HG02610 (cell line): ENCODE measurements at regions not wholly inside any gene's neighbourhood (a gene's known extent, or its start where the extent isn't known, plus 50 kb on each side); places are given as distances from the start of the nearest gene placed in this dataset.
A peak's percentile ranks its signal among the peaks of the same experiment; 100 is the strongest.
"Not testable (repeated sequence)": the region's sequence is repeated elsewhere in the genome, so short reads cannot be mapped to it uniquely, and the experiment has no call there.

Experiments
- ATAC-seq: cut with Tn5 transposase; IDR thresholded peaks from one replicate; pipeline ENCODE4 v1.9.1; 2021; ENCODE audit warnings: mild to moderate bottlenecking, moderate library complexity; ENCODE audit not compliant: unreplicated experiment

DNA sequence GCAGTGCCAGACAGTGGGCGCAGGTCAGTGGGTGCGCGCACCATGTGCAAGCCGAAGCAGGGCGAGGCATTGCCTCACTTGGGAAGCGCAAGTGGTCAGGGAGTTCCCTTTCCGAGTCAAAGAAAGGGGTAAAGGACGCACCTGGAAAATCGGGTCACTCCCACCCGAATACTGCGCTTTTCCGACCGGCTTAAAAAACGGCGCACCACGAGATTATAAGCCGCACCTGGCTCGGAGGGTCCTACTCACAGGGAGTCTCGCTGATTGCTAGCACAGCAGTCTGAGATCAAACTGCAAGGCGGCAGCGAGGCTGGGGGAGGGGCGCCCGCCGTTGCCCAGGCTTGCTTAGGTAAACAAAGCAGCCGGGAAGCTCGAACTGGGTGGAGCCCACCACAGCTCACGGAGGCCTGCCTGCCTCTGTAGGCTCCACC is 77.9 kb downstream of the NR4A2 start:
- ATAC-seq, result not testable (repeated sequence)

DNA sequence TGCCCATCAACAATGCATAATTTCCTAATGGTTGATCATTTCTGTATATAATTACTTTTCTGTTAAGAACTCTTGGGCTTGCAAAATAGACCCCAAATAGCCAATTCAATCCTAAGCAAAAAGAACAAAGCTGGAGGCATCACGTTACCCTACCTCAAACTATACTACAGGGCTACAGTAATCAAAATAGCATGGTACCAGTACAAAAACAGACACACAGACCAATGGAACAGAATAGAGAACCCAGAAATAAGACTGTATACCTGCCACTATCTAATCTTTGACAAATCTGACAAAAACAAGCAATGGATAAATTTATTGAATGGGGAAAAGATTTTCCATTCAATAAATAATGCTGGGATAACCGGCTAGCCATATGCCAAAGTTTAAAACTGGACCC is 78.8 kb downstream of the NR4A2 start:
- ATAC-seq, result no peak

DNA sequence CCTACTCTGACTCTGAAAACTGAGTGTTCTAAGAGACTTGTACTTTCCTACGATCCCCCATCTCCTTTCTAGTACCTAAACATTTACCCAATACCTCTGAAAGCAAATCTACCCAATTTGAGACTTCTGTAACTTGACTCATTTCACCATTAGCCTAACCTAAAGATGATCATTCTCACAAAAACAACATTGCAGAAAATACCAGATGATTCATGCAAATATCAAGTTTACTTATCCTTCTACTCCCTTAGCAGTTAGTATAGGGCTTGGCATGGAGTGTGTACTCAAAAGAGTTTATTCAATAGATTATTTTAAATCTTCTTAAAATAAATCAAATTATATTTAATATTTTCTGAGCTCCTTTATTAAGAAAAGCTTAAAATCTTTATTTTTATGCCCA is 89.6 kb downstream of the NR4A2 start:
- ATAC-seq, result no peak

DNA sequence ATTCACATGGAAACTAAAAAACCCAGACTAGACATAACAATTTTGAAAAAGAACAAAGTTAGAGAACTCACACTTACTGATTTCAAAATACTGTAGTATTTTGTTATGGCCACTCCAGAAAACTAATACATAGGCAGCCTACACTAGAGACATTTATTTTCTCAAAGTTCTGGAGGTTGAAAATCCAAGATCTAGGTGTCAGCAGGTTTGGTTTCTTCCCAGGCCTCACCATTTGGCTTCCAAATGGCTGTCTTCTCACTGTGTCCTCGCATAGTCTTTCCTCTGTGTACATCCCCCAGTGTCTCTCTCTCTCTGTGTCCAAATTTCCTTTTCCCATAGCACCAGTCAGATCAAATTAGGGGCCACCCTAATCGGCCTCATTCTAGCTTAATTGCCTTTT is 95.0 kb downstream of the NR4A2 start:
- no peak for ATAC-seq

DNA sequence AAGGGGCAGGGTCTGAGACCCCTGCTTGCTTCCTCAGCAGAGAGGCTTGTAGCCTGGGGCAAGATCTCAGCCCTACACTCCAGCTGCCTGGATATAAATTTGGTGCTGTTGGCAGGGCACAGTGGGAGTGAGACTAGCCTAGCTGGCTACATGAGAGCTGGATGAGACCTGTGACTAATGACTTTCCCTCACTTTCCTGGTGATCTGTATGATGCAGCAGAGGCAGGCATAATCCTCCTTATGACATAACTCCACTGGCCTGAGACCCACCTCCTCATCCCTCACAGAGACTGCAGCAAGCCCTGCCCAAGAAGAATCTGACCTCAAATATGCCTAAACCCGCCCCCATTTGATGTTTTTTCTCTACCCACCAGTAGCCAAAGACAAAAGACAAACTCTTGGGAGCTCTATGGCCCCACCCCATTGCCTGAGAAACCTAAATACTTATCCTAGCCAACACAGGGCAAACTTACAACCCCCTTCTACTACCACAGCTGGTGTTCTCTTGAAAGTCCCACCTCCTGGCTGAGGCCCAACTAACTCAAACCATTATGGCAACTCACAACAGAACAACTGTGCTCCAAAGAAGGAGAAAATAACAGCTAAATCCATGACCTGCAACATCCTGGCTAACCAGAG is 102.7 kb downstream of the NR4A2 start:
- ATAC-seq, result no peak

DNA sequence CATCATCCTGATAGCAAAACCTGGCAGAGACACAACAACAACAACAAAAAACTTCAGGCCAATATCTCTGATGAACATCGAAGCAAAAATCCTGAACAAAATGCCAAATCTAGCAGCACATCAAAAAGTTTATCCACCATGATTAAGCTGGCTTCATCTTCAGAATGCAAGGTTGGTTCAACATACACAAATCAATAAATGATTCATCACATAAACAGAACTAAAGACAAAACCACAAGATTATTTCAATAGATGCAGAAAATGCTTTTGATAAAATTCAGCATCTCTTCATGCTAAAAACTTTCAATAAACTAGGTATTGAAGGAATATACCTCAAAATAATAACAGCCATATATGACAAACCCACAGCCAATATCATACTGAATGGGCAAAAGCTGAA is 109.2 kb downstream of the NR4A2 start:
- ATAC-seq, result not testable (repeated sequence)

DNA sequence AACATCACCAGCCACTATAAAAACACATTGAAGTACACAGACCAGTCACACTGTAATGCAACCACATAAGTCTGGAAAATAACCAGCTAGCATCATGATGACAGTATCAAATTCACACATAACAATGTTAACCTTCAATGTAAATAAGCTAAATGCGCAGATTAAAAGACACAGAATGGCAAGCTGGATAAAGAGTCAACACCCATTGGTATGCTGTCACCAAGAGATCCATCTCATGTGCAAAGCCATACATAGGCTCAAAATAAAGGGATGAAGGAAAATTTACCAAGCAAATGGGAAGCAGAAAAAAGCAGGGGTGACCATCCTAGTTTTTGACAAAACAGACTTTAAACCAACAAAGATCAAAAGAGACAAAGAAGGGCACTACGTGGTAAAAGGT is 110.8 kb downstream of the NR4A2 start:
- ATAC-seq, result no peak

DNA sequence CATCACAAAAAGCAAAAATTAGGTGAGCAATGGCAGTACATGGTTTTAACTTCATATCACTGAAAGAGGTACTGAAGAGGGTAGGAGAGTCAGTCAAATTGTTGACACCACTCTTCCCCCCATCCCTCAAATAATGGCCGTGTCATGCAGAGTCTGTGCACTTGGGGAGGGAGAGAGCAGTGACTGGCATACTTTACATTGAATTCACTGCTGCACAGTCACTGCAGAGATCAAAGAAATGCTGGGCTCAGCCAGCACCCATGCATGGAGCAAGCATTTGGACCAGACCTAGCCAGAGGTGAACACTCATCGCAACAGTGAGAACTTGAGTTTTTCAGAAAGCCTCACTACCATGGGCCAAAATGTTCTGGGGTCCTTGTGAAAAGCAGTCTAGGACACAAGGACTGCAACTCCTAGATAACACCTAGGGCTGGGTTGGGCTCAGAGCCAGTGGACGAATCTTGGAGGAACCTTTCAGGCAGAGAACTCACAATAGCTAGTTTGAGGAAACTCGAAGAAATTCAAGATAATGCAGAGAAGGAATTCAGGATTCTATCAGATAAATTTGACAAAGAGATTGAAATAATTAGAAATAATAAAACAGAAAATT is 112.9 kb downstream of the NR4A2 start:
- no peak for ATAC-seq

DNA sequence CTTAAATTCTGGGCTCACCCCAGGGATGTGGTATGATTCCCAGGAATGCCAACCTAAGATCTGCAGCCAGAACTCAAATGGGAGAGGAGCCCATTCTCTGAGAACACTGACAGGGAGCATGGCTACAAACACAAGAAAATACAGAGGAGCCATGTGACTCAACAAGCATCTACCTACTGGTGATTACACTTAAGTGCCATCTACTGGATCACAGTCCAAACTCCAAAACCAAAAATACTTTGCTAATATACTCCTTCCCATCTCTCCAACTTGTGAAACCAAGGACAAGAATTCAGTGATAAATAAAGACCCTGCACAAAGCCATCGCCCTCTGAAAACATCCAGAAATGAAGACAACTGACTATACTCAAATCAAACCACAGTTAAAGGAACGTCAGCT is 116.9 kb downstream of the NR4A2 start:
- no peak for ATAC-seq

DNA sequence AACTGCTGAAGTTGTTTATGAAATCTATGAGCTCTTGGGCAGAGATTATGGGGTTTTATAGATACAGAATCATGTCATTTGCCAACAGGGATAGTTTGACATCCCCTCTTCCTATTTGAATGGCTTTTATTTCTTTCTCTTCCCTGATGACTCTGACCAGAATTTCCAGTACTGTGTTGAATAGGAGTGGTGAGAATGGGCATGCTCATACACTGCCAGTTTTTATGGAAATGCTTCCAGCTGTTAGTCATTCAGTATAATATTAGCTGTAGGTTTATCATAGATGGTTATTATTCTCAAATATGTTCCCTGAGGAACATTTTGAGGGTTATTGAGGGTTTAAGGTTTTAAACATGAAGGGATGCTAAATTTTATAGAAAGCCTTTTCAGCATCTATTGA is 121.2 kb downstream of the NR4A2 start:
- ATAC-seq, result no peak

DNA sequence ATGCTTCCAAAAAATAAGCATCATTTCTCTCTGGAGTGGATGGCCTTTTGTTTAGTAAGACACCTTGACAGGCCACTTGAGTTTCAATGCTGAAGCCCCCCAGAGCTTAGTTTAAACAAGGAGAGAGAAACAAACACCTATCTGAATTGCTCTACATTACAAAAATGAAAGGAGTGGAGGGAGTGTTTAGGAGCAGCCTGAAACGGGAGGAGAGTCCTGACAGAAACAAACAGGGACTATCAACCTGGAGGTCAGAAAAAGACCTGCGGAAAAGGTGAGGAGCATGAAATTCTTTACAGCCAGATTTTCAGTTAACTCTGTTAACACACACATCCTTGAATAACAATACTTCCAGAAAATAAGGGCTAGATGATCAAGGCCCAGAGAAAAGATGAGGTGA is 126.2 kb downstream of the NR4A2 start:
- ATAC-seq, result no peak

DNA sequence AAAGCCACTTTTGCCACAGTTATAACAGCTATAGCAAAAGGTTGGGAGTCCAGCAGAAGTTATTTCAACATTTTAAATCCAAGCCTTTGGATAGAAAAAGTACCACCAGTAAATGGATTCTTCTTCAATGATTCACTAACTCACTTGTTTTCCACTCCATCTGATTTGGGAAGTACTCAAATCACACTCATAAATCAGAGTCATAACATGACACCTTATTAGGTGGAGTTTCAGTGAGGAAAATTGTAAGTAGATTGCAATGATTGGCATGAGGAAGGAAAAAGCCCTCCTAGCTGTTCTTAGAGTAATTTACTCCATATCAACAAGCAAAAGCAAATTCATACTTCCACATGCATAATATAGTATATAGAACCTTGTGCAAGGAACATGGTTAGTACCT is 132.9 kb downstream of the NR4A2 start:
- no peak for ATAC-seq

DNA sequence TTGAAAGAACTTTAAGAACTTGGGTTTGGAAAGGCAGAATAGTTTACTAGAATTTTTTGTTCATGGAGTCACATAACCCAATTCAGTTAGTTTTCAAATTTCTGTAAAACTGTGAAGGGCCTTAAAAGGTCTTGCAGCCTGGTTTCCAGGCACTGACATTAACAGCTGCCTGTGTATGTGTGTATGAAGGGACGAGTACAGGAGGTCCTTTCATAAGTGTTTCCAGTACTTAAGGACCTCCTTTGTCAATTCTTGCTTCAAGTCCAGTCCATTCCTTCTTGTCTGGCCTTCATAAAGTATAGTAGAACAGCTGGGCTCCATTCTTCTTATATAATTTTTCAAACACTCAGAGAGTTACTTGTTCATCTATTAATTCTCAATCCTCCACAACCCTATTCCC is 136.5 kb downstream of the NR4A2 start:
- ATAC-seq, result no peak

DNA sequence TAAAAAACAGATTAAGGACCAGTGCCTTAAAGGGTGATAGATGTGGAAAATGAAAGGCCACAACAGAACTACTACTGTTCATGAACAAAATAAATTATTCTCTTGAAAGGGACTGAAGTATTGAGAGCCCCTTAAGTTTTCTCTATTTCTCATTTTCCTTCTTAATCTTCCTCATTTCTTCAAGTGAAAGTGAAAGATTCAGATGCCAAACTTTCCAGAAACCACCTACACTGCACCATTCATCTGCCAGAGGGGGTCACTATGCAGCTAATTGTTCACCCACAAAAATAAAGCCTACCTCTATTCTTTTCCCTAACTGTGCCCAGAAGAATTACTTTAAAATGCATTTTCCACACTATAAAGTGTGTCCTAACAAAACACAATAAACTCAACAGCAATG is 140.1 kb downstream of the NR4A2 start:
- ATAC-seq, result peak; percentile 97

DNA sequence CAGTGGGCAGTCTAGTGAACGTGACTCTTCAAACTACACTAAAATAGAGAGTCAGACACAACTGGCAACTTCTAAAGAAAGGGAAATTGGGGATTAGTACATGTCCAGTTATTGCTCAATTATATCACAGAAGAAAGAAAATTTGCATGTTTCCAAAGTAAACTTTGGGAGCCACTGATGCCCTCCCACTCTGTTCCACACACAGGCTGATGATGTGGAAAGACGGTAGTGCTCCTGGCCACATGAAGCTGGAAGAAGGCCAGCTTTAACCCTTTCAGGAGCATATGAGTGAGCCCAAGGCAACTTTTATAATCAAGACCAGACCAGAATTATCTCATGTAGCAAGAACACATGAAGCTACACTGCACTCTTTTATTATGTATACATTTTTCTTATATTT is 141.0 kb downstream of the NR4A2 start:
- ATAC-seq, result no peak

DNA sequence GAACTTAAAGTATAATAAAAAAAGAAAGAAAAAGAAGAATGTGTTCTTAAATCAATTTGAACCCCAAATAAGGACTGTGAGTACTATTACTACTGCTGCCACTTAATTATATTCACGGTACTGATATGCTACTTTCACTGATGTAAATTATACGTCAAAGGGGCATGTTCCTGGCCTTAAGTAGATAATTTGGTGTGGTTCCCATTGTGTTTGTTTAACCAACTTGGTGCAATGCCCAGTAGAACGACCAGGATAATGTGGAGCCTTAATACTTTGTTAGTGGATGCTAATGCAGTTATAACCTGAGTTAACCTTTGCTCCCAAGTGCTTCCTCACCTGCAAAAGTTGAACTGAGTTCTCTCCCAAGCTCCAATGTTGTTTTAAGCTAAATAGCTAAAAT is 142.0 kb downstream of the NR4A2 start:
- no peak for ATAC-seq

DNA sequence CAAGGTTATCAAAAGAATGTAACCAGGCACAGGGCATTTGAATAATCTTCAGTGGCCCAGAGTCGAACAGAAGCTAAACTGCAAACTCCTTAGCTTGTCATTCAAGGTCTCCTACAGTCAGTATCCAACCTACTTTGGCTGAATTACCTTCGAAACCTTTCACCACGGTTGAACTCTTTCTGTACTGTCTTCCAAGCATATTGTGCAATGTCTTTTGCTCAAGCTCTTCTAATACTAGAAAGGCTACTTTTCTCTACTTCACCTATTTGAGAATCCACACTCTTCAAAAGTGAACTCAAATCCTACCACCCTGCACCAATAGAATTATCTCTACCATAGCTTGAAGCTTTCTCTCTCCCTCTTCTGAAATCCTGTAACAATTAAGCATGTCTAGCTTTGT is 142.9 kb downstream of the NR4A2 start:
- no peak for ATAC-seq

DNA sequence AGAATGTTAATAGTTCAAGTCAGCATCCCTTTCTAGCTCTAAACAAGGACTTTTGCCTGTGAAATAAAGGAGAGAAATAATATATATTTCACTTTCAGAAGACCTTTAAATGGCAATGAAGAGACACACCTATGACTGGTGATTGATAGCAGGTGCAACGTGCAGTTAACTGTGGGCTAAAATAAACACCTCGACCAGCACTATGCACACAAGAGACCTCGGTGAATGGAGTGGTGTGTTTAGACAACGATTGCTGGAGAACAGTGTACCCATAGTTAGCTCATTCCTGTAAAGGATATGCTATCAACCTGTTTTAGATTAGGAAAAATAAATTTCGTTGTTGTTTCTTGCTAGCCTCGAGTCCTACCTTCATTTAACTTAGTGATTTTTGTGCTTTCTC is 143.4 kb downstream of the NR4A2 start:
- no peak for ATAC-seq

DNA sequence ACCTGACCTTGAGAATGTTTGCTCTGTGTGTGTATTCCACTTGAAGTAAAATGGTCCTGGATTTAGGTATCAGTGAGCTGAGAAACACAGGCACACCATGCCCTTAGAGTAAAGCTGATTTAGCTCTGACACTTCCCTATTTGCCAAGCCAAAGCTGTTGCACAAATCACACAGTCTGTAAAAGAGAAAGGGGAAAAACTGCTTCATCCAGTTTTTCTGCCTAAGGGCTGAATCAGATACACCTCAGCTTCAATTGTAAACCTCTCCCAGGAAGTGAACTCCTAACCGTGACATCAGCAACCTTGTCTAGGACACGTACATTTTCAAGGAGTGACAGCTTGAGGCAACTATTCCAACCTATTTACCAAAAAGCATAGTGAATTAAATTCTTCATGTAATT is 150.4 kb downstream of the NR4A2 start:
- no peak for ATAC-seq

DNA sequence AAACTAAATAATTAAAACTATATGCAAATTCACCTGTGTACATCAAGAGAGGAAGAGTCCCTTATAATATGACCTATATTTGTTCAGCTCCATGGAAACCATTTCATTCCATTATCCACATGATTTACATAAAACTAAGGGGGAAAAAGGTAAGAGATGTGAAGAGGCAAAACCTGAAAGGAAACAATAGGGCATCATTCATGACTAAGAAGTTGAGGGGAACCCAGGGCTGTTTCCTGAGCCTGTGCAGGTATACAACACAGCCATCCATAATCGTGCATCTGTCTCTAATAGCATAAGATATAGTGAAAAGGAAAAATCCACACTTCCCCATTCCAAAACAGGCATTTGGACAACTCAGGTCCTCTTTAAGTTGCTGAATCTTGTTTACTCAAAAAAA is 151.3 kb downstream of the NR4A2 start:
- ATAC-seq, result no peak

DNA sequence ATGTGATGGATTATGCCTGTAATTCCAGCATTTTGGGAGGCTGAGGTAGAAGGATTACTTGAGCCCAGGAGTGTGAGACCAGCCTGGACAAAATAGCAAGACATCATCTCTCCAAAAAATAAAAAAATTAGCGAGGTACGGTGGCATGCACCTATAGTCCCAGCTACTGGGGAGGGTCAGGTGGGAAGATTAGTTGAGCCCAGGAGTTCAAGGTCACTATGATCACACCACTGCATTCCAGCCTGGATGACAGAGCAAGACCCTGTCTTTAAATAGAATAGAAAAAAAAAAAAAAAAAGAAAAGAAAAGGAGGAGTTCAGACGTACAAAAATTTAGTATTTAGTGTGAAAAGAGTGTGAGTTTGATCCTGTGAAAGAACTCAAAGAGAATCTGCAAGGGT is 154.9 kb downstream of the NR4A2 start:
- no peak for ATAC-seq

DNA sequence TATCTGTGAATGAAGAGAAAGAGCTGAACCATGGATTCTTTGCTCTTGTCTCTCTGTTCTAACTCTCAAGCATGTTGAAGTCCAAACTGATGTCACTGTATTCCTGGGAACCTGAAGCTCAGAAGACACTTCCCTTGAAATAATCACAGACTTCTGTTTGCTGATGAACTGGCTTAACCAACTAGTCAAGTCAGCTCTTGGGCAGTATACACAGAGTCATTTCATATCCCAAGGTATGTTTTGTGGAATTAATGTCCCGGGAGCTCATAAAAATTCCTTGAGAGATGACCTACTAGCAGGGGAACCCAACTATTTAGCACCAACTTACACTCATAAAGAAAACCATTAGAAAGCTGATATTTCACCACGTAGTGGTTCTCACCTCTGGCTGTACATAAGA is 156.6 kb downstream of the NR4A2 start:
- no peak for ATAC-seq

DNA sequence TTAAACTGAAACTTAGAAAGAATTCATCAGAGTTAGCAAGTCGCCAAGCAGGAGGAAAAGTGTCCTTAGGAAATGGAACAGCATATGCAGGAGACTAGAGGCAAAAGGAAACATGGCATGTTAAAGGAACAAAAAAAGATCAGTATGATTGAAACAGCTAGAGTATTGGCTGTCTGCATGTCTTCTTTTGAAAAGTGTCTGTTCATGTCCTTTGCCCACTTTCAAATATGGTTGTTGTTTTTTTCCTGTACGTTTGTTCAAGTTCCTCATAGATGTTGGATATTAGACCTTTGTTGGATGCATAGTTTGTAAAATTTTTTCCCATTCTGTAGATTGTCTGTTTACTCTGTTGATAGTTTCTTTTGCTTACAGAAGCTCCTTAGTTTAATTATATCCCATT is 161.6 kb downstream of the NR4A2 start:
- ATAC-seq, result no peak
